MCF 10A (cell line): ENCODE measurements at regions not wholly inside any gene's neighbourhood (a gene's known extent, or its start where the extent isn't known, plus 50 kb on each side); places are given as distances from the start of the nearest gene placed in this dataset.

Experiments
- BruUV-seq: library from RNA; stranded (reverse); fragments of 400-500 nt; replicated peaks from 2 replicates; lab custom pipeline; 2021; lab: Mats Ljungman, UMichigan
- CTCF ChIA-PET: fragments of 300-600 bp; sonication (Branson Sonifier 250); formaldehyde crosslinking; extraction: SDS; loops from one replicate; lab custom pipeline; 2021; ENCODE audit warnings: antibody characterized with exemption, inconsistent platforms; lab: Yijun Ruan, JAX
- POLR2A ChIA-PET: fragments of 300-600, 350-650 bp; sonication (Branson Sonifier 250); formaldehyde crosslinking; extraction: SDS; loops from one replicate; lab custom pipeline; 2020; ENCODE audit warnings: antibody characterized with exemption, inconsistent platforms; lab: Yijun Ruan, JAX
- DNase-seq: peaks from one replicate; pipeline ENCODE4 v3.0.0-alpha.2; 2018; ENCODE audit not compliant: unreplicated experiment
- H3K27ac Mint-ChIP-seq: one replicate; pipeline ENCODE4 v1.8.0; 2022; ENCODE audit warnings: mild to moderate bottlenecking, low read depth, mixed read lengths; ENCODE audit not compliant: unreplicated experiment
- H3K27me3 Mint-ChIP-seq: one replicate; pipeline ENCODE4 v1.8.0; 2022; ENCODE audit warnings: mixed read lengths; ENCODE audit not compliant: insufficient read depth, unreplicated experiment
- H3K36me3 Mint-ChIP-seq: one replicate; pipeline ENCODE4 v1.8.0; 2022; ENCODE audit warnings: mild to moderate bottlenecking, moderate library complexity, mixed read lengths; ENCODE audit not compliant: insufficient read depth, unreplicated experiment
- H3K4me1 Mint-ChIP-seq: one replicate; pipeline ENCODE4 v1.8.0; 2022; ENCODE audit warnings: mixed read lengths; ENCODE audit not compliant: insufficient read depth, unreplicated experiment
- H3K4me3 Mint-ChIP-seq: one replicate; pipeline ENCODE4 v1.8.0; 2022; ENCODE audit warnings: mild to moderate bottlenecking, moderate library complexity, mixed read lengths; ENCODE audit not compliant: unreplicated experiment
- H3K9me3 Mint-ChIP-seq: one replicate; pipeline ENCODE4 v1.8.0; 2022; ENCODE audit warnings: mixed read lengths; ENCODE audit not compliant: unreplicated experiment
- CTCF ChIP-seq: fragments of 200-600 bp; IDR thresholded peaks from one replicate; pipeline ENCODE4 v1.8.0; 2022; ENCODE audit warnings: antibody characterized with exemption, mild to moderate bottlenecking; ENCODE audit not compliant: unreplicated experiment
- intact Hi-C: fragments of 100-400 bp; cut with micrococcal nuclease; formaldehyde crosslinking; loops from 2 replicates; pipeline ENCODE4 v1.14.1; 2022

GRCh38 chr10:90302758-90303481 is 554.9 kb downstream of the HTR7 start:
- no TSS peak for BruUV-seq
- no peak for TF ChIP-seq CTCF
- H3K4me3 Mint-ChIP-seq = no peak overlapping the region
- no peaks in the 10 kb centered on the region for H3K9me3 Mint-ChIP-seq
- POLR2A ChIA-PET = interaction anchor here (0.8 kb wide), 1 partner anchor 251 kb away, joined by 3 read pairs; no protein-coding TSS in a partner anchor
- intact Hi-C loops = loop anchor here (10.0 kb wide), 1 partner anchor 128 kb away; no protein-coding TSS in a partner anchor
- no peaks in the 10 kb centered on the region for H3K36me3 Mint-ChIP-seq
- CTCF ChIA-PET = interaction anchor here (1.1 kb wide), 1 partner anchor 15 kb away, joined by 4 read pairs; no protein-coding TSS in a partner anchor
- DNase-seq = no peak
- peak overlapping the region; percentile 25 for H3K27ac Mint-ChIP-seq
- no peaks in the 10 kb centered on the region for H3K27me3 Mint-ChIP-seq
- H3K4me1 Mint-ChIP-seq = peaks cover 6% of the 10 kb centered on the region

- Mint-ChIP-seq H3K4me1 (peaks cover 6% of the 10 kb centered on the region), H3K27me3 (no peaks in the 10 kb centered on the region), H3K27ac (no peak overlapping the region), H3K36me3 (no peaks in the 10 kb centered on the region), H3K9me3 (no peaks in the 10 kb centered on the region), H3K4me3 (no peak overlapping the region)
- BruUV-seq = no TSS peak
- ChIA-PET POLR2A (no interaction called here), CTCF (interaction anchor here (0.6 kb wide), 1 partner anchor 566 kb away, joined by 3 read pairs; no protein-coding TSS in a partner anchor)
- no peak for DNase-seq
- TF ChIP-seq CTCF = no peak
- intact Hi-C loops = loop anchor here (10.0 kb wide), 1 partner anchor 130 kb away; no protein-coding TSS in a partner anchor
Measured at GRCh38 chr10:90304533-90304932, 553.3 kb downstream of the HTR7 start.

GRCh38 chr10:90306187-90306586 is 551.7 kb downstream of the HTR7 start:
- intact Hi-C loops = loop anchor here (10.0 kb wide), 1 partner anchor 131 kb away; no protein-coding TSS in a partner anchor
- no peak overlapping the region for H3K27ac Mint-ChIP-seq

More at GRCh38 chr10:90306187-90306586, 551.7 kb downstream of the HTR7 start:
- TF ChIP-seq CTCF = no peak
- Mint-ChIP-seq H3K27me3 (no peaks in the 10 kb centered on the region), H3K9me3 (no peaks in the 10 kb centered on the region), H3K36me3 (no peaks in the 10 kb centered on the region), H3K4me1 (peaks cover 6% of the 10 kb centered on the region), H3K4me3 (no peak overlapping the region)
- ChIA-PET POLR2A (interaction anchor here (0.7 to 1.1 kb wide), 2 partner anchors 10 to 79 kb away, joined by 3 read pairs; no protein-coding TSS in a partner anchor), CTCF (no interaction called here)
- peak; percentile 70 for DNase-seq
- no TSS peak for BruUV-seq
